ENCODE measurements at regions not wholly inside any gene's neighbourhood (a gene's known extent, or its start where the extent isn't known, plus 50 kb on each side); places are given as distances from the start of the nearest gene placed in this dataset.

DNA sequence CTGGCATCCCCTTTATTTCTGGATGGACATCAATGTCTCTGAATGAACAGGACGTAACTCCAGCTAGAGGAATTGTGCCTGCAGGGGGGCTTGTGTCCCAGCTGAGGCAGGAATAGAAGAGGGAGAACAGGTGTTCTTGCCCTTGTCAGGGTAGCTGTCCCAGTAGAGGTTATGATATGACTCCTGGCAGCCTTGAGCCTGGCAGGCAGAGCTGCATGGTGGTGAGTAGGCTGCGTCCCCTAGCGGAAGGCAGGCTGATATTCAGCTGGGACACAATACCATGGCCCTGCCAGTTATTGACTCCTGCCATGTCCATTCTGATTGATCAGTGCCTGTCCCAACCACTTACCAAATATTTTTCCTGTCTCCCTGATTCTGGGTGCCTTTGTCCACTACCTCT is 197.2 kb downstream of the RAP2A start:
- intact Hi-C loops (cut with DNase I), result no loop called here
- no peaks in the 10 kb centered on the region for H3K9me3 ChIP-seq
- no peak overlapping the region for H3K27ac ChIP-seq
- no peaks in the 10 kb centered on the region for H3K36me3 ChIP-seq
- no peak for DNase-seq
- H3K27me3 ChIP-seq, result no peaks in the 10 kb centered on the region
- no peak overlapping the region for H3K4me3 ChIP-seq
- WGBS, 3 donors, result 47 to 60% (median 59%) methylated on average over 3 of the region's 3 CpGs
- peaks cover 1% of the 10 kb centered on the region for H3K4me1 ChIP-seq (ENCODE audit: insufficient read depth)
- TF ChIP-seq, protein P1, sequence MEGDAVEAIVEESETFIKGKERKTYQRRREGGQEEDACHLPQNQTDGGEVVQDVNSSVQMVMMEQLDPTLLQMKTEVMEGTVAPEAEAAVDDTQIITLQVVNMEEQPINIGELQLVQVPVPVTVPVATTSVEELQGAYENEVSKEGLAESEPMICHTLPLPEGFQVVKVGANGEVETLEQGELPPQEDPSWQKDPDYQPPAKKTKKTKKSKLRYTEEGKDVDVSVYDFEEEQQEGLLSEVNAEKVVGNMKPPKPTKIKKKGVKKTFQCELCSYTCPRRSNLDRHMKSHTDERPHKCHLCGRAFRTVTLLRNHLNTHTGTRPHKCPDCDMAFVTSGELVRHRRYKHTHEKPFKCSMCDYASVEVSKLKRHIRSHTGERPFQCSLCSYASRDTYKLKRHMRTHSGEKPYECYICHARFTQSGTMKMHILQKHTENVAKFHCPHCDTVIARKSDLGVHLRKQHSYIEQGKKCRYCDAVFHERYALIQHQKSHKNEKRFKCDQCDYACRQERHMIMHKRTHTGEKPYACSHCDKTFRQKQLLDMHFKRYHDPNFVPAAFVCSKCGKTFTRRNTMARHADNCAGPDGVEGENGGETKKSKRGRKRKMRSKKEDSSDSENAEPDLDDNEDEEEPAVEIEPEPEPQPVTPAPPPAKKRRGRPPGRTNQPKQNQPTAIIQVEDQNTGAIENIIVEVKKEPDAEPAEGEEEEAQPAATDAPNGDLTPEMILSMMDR (IDR thresholded peaks at IDR 0.05), result no peak

DNA sequence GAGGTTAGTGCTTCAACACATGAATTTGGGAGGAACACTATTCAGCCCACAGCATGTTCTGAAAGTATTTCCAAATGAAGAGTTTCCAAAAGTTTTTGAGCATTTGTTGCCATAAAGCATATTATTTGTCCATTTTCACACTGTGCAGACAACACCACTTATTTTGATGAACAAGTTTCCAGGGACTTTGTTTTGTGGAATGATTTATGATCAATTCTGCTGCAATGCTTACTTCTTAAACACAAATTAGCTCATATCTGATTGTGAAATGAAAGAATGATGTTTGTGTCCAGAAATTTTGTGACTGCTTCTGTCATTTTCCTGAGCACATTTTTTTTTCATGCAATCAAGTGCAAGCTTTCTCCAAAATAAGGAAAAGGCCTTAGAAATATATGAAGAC is 205.3 kb downstream of the RAP2A start:
- Histone ChIP-seq H3K4me1 (ENCODE audit: insufficient read depth) (no peaks in the 10 kb centered on the region), H3K4me3 (no peak overlapping the region), H3K27ac (no peak overlapping the region), H3K9me3 (no peaks in the 10 kb centered on the region), H3K27me3 (no peaks in the 10 kb centered on the region), H3K36me3 (no peaks in the 10 kb centered on the region)
- intact Hi-C loops (cut with DNase I), result no loop called here
- TF ChIP-seq POLR2A (IDR thresholded peaks at IDR 0.05) (no peak), EP300 (IDR thresholded peaks at IDR 0.05) (no peak)
- TF ChIP-seq, protein P1 (IDR thresholded peaks at IDR 0.05), result no peak
- DNase-seq, result no peak

DNA sequence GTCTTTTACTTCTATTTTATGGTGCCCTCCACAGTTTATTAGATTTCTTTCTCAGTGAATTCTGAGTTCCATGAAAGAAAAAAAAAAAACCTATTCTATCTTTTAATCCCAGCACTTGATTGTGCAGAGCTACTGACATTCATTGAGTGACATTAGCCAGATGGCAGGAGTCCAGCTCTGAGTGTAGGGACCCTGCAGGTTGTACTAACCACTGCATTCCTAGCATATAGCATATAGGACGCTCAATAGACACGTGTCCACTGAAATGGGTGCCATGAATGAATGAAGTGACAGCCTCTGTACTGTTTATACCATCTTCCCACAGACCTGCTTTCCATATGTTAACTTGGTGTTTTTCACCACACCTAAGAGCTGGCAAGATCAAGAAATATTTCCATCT is 206.3 kb downstream of the RAP2A start:
- 81 to 83% (median 83%) methylated on average over 2 of the region's 2 CpGs for WGBS, 3 donors
- TF ChIP-seq POLR2A (IDR thresholded peaks at IDR 0.05) (no peak), EP300 (IDR thresholded peaks at IDR 0.05) (no peak)
- TF ChIP-seq, protein P1 (IDR thresholded peaks at IDR 0.05), result no peak
- Histone ChIP-seq H3K36me3 (no peaks in the 10 kb centered on the region), H3K4me3 (no peak overlapping the region), H3K9me3 (no peaks in the 10 kb centered on the region), H3K27me3 (no peaks in the 10 kb centered on the region), H3K27ac (no peak overlapping the region), H3K4me1 (ENCODE audit: insufficient read depth) (no peaks in the 10 kb centered on the region)
- intact Hi-C loops (cut with DNase I), result no loop called here
- DNase-seq, result no peak

DNA sequence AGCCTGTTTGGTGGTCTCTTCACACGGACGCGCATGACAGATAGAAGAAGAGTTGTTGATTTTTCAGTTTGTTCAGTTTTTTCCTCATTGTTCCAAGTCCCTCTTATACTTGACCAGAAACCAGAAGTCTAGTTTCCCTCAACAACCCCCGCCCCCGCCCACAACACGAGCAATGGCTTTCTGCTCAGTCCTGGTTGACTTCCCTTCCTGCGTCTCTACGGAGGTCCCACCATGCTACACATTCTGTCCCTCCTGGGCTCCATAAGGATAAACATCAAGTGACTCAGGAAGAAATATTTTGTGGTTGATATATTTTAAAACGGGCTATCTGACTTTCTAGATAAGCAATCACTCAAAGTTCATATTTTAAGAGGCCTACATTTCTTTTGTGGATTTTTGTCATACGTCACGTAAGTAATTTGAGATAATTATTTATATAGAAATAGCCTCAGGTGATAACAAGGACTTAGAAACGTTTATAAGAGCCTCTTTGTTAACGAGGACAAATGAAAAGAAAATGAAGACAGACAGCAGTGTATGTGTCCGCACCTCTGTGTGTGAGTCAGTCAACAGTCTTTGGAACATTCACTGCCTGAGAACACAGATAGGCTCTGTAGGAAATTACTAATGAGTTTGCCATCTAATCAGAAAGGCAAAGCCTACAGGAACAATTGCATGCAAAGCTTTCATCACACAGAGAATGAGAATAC is 214.4 kb downstream of the RAP2A start:
- WGBS, 3 donors, result 76 to 80% (median 77%) methylated on average over 14 of the region's 14 CpGs
- Histone ChIP-seq H3K27me3 (no peaks in the 10 kb centered on the region), H3K4me3 (no peak overlapping the region), H3K36me3 (no peaks in the 10 kb centered on the region), H3K27ac (no peak overlapping the region), H3K9me3 (no peaks in the 10 kb centered on the region), H3K4me1 (ENCODE audit: insufficient read depth) (no peaks in the 10 kb centered on the region)
- DNase-seq, result no peak
- intact Hi-C loops (cut with DNase I), result no loop called here
- TF ChIP-seq, protein P1 (IDR thresholded peaks at IDR 0.05), result no peak
- no peak for TF ChIP-seq EP300 (IDR thresholded peaks at IDR 0.05)
- TF ChIP-seq POLR2A (IDR thresholded peaks at IDR 0.05), result no peak
